8988T (cell line): ENCODE measurements at regions not wholly inside any gene's neighbourhood (a gene's known extent, or its start where the extent isn't known, plus 50 kb on each side); places are given as distances from the start of the nearest gene placed in this dataset.
"Not testable (repeated sequence)": the region's sequence is repeated elsewhere in the genome, so short reads cannot be mapped to it uniquely, and the experiment has no call there.

Experiments
- DNase-seq: peaks from one replicate; pipeline ENCODE4 v3.0.0; 2011

DNA sequence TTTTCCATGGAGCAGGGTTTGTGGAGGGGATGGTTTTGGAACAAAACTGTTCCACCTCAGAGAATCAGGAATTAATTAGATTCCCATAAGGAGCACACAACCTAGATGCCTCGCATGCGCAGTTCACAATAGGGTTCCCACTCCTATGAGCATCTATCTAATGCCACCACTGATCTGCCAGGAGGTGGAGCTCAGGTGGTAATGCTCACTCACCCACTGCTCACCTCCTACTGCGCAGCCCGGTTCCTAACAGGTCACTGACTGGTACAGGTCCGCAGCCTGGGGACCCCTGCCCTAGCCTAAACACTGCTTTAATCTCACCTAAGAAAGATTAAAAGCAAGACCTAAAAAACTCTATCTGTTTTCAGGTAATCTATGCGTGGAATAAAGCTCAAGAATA, 553.0 kb downstream of the JRKL start:
- no peak for DNase-seq

DNA sequence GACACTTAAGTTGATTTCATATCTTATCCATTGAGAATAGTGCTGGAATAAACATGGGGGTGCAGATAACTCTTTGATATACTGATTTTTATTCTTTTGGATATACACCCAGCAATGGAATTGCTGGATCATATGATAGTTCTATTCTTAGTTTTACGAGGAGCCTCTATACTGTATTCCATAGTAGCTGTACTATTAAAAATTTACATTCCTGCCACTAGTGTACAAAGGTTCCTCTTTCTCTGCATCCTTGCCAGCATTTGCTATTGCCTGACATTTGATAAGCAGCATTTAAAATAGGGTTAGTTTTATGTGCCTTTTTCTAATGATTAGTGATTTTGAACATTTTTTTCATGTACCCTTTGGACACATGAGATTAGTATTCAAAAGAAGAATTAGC, 554.2 kb downstream of the JRKL start:
- DNase-seq, result no peak

DNA sequence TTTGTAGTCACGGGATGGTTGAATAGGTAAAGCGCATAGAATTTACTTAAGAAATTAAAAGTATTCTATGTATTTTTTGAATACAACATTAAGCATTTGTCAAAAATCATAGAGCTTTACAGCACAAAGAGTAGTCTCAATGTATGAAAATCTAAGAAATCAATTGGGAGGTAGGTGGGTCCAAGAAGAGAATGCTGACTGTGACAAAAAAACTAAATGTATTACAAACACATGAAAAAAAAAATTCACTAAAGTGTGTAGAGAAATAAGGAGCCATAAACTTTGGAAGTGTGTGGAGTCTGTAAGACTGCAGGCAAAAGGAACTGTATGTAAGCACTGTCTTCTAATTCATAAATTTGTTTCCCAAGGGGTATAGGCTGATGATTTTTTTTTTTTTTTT, 558.3 kb downstream of the JRKL start:
- DNase-seq, result no peak

DNA sequence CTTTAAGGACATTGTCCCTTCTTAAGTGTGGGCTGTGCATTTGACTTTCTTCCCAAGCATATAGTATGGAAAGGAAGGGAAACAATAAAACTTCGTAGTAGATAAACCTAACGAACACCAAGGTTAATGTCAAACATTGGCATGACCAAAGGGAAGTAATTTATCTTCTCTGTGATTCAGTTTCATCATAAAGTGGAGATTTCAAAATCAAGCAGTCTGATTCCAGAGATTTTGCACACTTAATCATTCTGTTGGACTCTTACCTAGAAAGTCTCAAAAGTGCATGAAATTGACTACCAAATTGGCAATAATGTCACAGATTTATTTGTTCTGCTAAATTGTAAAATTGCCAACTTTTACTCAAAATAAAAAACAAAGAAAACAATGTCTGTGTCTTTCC, 559.7 kb downstream of the JRKL start:
- DNase-seq, result no peak

DNA sequence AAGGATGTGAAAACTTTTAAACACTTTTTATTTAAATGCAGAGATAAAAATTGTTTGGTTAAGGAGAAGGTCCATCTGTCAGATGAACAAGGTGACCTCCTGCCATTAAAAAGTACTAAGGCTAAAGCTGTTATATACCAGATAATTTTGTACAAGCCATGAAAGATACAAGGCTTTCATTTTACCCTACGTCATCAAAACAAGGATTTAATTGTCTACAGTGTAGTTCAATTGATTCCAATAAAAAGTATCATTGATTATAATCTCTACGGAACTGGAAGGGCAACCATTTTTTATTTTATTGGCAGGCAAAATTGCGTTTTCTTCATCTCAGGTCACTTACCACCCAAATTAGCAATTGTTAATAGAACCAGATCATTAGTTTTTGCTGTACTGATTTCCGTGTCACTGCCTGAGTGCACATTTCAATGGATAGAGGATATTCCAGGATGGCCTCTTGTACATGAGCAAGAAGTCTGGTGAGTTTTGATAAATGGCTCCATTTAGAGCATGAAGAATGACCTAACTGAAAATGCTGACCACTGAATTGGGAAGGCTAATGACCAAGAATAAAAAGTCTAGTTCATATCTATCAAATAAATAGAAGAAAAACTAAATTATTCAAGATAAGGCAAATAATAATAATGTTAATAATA, 564.9 kb downstream of the JRKL start:
- DNase-seq, result no peak

DNA sequence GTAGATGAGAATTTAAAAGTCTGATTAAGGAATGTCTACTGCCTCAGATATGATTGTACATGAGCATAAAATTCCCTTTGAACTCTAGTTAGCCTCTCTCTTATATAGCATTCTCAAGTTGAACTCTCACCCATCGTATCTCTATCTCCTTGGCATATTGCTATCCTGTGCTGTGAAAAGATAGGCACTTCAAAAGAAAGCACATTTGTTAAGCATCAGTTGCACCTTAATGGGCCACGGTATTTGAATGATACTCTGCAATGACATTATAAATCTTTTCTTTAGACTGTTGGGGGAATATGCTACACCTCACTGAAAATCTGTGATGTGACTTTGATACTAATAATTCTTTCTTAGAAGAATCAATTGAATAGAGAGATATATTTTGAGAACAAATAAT, 570.7 kb downstream of the JRKL start:
- DNase-seq, result no peak

DNA sequence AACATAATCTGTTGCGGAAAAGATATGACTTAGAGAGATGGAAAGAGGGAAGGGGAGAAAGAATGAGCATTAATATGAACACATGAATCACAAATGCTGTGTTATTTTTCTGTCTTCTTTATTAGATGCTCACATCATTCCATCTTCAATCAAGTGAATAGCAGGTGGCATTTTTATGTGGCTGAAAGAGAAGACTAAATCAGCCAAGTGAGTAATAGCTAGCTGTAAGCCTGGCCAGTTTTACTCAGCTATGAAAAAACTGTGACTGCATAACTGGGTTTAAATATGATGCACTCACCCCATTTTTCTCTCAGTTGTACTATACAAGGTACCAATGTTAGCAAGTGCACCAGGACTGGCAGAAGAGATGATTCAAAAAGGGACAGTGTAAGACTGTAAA, 571.1 kb downstream of the JRKL start:
- no peak for DNase-seq

DNA sequence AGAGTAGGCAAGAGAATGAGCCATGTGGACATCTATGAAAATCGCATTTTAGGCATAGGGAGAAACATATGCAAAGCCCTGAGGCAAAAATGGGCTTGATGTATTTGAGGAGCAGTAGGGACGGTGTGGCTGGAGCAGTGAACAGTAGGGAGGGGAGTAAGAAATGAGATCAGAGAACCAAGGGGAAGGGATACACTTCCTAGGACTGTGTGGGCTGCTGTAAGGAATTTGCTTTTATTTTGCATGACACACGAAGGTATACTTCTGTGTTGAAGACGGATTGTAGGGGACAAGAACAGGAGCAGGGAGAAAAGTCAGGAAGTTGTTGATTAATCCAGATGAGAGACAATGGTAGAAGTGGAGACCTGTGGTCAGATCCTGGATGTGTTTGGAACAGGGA, 572.1 kb downstream of the JRKL start:
- no peak for DNase-seq

DNA sequence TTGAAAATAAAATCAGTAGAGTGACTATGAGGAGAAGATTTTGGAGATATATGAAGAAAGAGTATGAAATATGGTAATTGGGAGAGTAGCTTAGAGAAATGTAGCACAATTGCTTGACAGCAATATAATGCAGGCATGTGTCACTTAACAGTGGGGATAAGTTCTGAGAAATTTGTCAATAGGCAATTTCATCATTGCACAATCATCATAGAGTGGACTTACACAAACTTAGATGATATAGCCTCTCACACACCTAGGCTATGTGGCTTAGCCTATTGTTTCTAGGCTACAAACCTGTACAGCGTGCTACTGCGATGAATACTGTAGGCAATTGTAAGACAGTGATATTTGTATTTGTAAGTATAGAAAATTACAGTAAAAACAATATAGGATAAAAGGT, 573.6 kb downstream of the JRKL start:
- no peak for DNase-seq

DNA sequence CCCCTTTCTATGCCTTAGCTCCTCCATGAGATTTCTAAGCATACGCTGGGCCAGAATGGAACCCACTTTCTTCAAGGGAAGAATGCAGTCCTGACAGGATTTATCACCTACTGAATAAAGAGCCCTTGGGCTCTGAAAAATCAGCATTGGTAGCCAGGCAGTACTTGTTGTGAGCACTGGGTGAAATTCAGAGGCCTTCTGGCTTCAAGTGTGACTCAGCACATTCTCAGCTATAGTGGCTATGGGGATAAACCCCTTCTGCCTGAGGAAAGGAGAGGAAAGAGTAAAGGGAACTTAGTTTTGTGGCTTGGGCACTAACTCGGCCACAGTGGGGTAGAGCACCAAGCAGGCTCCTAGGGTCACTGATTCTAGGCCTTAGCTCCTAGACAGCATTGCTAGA, 574.8 kb downstream of the JRKL start:
- no peak for DNase-seq

DNA sequence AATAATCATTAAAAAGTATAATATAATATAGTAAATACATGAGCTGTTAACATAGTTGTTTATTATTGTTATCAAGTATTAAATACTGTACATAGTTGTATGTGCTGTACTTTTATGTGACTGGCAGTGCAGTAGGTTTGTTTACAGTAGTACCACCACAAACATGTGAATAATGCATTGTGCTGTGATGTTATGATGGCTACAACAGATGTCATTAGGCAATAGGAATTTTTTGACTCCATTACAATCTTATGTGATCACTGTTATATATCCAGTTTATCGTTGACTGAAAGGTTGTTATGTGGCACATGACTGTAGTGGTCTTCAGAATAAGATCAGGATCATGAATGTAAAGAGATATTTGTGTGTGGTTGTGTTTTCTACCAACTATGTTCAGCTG, 577.8 kb downstream of the JRKL start:
- no peak for DNase-seq

DNA sequence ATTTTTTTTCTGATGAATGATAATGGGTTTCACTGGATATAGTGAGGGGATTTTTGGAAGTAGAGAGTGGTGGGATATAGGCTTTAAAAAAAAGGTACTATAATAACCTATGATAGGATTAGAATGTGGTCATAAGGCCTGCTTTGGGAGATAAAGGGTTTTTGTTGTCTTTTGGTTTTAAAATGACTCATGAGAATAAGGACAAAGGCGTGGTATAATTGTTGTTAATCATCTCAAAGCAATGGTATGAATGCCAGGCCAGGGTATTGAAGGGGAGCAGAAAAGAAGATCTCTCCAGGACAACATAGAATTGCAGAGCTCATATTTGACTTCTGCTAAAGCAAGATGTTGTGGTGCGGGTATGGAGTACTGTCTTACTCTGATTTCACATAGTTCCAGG, 579.4 kb downstream of the JRKL start:
- no peak for DNase-seq

DNA sequence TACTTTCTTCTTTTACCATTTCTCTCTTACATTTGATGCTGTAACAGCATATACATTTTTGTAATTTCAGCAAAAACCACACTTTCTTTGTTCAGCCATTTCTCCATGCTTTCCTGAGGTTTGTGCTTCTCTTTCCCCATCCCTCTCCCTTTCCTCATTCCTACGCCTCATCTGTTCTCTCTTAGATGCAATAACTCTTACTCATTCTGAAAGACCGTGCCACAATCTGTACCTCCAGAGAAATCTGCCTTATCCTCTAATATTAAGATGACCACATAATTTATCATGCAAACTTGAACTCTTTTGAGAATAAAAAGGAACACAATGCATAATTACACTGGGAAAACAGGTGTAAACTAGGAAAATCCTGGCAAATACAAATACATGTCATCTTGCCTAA, 588.9 kb downstream of the JRKL start:
- DNase-seq, result no peak

DNA sequence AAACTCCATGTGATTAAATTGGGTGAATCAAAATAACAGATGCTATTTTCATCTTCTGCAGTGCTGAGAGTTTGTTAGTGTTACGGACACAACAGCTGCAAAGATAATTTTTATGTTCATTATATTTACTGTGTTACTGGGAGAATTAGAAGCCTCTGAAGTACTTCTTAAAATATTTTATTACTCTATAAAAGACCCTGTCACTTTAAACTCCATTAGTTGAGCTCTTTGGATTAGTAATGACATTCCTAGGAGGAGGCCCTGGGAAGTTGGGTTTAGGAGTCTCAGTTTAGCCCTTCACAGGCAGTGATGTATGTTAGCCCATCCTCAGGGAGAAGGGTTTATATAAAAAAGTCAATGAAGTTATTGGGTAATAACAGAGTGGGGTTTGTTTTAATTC, 596.7 kb downstream of the JRKL start:
- no peak for DNase-seq

DNA sequence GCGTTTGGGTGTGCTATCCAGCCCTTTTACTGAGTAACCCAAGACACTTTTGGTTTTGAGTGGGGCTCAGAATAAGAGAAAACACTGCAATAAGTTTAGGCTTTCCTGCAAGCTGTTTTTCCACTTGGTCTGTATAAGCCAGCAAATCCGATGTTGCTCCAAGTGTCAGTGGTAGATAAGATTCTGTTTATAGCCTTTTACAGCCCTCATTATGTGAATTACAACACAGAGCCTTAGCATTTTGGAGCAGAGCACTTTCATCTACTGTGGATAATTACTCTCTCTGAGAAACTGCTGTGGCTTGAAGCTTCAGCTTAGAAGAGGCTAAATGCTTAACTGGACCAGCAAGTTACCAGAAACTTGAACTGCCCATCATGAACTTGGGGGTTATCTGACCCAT, 601.1 kb downstream of the JRKL start:
- no peak for DNase-seq

DNA sequence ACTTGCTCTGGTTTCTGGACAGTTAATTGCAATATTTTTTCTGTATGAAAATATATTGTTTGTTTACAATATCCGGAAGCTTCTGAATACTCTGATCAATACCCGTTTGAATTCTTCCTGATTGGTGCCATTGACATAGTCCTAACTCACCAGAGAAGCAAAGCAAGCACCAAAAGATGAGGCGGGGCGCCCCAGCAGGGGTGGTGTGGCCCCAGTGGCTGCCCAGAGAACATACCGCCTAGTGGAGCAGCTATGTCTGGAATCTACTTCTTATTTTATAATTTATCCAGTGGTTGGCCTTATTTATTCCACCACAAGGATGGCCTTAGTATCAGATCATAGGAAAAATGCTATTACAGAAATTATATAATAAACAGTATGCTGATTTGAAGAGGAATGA, 610.7 kb downstream of the JRKL start:
- no peak for DNase-seq

DNA sequence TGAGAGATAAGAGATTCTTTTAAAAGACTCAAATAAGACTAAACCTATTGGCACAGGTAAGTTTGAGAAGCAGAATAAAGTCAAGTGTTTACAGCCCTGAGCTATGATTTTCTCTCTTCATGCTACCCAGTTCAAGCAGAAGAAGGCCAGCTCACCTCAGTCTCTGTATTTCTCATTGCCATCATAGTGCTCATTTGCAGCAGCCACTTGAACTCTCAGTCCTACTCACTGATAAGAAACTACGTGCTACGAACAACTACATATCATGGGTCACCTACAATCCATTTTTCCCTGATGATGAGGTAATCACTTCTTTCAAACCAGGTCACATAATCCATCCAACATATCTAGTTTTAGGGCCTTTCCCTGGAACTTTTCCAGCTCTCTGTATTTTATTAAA, 617.5 kb downstream of the JRKL start:
- DNase-seq, result no peak

DNA sequence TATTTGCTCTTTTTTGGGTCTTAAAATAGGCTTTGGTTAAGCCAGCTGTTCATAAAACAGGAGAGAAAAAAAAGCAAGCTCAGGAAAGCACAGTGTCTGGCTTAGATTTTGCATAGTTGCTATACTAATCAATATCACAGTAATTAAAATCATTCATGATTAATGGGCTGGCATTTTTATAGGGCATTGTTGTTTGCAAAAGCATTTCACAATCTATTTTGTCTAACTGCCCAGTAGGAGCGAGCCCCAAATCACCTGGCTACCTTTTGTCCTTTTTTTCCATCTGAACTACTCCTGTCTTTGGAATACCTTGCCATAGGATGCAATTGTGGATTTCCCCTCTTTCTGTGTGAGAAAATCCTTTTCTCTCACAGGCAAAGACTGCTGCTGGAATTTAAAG, 619.8 kb downstream of the JRKL start:
- no peak for DNase-seq

DNA sequence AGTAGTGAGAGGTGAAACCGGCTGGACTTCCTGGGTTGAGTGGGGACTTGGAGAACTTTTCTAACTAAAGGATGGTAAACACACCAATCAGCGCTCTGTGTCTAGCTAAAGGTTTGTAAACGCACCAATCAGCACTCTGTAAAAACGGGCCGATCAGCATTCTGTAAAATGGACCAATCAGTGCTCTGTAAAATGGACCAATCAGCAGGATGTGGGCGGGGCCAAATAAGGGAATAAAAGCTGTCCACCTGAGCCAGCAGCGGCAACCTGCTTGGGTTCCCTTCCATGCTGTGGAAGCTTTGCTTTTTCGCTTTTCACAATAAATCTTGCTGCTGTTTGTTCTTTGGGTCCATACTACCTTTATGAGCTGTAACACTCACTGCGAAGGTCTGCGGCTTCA, 621.2 kb downstream of the JRKL start:
- DNase-seq, result not testable (repeated sequence)

DNA sequence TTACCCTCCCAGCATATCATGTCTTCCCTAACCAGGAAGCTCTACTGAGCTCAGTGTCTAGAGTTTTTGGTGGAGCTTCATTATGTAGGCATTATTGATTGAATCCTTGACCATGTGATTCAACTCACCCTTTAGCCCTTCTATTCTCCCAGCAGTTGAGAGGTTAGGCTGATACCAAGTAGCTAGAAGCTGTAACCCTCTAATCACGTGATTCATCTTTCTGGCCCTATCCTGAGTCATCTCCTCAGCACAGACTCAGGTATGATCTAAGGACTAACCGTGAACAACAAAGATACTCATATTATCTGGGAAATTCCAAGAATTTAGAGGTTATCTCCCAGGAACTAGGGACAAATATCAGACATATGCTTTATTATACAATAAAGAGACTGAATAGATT, 625.5 kb downstream of the JRKL start:
- no peak for DNase-seq

DNA sequence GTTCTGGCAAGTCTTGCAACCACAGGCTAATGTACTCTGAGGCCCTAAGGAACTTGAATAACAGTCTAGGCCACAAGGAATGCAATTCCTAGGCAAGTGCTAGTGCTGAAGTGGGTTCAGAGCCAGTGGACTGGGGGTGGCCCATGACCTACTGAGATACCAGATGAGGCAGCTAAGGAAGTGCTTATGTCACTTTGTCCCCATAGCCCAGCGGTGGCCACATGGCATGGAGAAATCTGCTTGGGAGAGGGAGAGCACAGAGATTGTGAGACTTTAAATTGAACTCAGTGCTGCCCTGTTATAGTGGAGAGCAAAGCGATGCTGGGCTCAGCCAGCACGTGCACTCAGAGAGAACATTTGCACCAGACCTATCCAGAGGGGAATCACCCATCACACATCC, 629.5 kb downstream of the JRKL start:
- DNase-seq, result no peak

DNA sequence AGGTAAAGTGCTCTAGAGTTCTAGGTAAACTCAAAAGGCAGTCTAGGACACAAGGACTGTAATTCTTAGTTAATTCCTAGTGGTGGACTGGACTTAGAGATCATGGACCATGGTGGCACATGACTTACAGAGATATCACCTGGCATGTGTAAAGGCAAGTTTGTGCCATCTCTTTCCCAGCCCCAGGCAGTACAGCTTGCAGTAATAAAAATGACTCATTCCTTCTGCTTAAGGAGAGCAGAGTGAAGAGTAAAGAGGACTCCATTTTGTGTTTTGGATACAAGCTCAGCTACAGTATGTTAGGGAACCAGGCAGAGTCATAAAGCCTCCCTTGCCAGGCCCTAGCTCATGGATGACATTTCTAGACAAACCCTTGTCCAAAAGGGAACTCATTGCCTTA, 629.9 kb downstream of the JRKL start:
- DNase-seq, result no peak

DNA sequence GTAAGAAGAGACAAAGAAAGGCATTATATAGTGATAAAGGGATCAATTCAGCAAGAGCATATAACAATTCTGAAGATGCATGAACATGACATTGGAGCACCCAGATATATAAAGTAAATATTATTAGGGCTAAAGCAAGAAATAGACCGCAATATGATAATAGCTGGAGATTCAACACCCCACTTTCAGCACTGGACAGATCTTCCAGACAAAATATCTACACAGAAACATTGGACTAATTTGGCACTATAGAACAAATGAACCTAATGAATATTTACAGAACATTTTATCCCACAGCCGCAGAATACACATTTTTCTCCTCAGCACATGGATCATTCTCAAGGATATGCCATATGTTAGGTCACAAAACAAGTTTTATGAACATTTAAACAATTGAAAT, 633.1 kb downstream of the JRKL start:
- DNase-seq, result no peak

DNA sequence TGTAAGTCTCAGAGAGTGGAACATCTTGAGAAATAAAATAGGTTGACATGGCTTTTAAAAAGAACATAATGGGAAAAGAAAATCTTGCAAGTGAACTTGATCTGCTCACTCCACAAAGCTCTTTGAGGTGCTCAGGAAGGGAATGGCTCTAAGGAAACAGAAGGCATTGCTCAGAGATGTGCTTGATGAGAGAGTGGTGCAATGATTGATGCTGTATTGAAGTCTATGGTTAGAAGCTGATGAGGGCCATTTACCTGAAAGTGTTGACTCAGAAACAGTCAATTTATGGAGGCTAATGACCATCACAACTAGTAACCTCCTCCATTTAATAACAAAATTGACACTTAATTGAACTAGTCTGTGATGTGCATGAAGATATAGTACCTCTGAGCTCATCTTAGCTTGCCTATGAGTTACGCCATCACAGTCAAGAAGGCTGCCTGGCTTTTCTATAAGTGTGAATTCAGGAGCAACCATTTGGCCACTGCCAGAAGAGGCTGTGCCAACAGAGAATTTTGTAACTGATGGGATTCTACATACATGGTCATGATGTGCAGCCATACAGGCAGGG, 639.1 kb downstream of the JRKL start:
- DNase-seq, result no peak

DNA sequence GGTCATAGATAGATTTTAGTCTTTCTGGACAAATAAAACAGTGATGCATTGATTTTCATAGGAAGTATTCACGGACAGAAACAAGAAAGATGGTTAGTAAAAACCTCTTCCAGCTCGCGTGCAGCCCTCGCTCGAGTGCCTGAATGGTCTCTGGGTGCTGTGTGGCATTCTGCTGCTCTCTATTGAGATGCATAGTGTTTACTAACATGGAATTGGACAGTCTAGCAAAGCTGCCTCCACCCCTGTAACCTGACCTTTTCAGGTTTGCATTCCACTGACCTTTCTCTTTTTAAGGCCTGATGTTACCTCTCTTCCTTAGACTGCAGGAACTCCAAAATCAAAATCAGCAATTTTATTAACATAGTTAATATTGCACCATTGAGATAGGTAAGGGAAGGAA, 643.4 kb downstream of the JRKL start:
- no peak for DNase-seq

DNA sequence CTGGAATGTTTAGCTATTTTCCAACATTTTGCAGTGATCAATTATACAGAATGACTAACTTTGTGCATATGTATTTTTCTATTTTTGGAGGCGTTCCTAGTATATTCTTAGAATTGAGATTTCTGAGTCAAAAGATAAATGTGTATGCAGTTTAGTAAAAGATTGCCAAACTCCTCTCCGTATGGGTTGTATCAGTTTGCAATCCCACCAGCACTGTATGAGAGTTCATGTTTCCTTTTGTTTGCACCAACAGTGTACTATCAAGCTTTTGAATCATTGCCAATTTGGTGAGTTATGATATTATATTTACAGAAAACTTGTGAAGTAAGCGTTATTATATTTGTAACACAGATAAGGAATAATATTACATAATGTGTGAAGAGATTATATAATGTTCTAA, 658.7 kb downstream of the JRKL start:
- no peak for DNase-seq
